Trophoblast cell (in vitro differentiated cells and primary cell): ENCODE measurements at regions not wholly inside any gene's neighbourhood (a gene's known extent, or its start where the extent isn't known, plus 50 kb on each side); places are given as distances from the start of the nearest gene placed in this dataset.

ENCODE experiments used
- DNase-seq, 2 donors: peaks; one replicate each; pipeline ENCODE4 v3.0.0-alpha.2; 2016
- H2AFZ ChIP-seq: 2 replicates; pipeline ENCODE4 v1.6.1; 2013; ENCODE audit warnings: low read length, moderate library complexity, mild to moderate bottlenecking; ENCODE audit not compliant: insufficient read depth, poor library complexity
- H2AK5ac ChIP-seq: 2 replicates; pipeline ENCODE4 v1.6.1; 2013; ENCODE audit warnings: mild to moderate bottlenecking, low read length
- H2BK120ac ChIP-seq: 2 replicates; pipeline ENCODE4 v1.6.1; 2013; ENCODE audit warnings: low read length, mild to moderate bottlenecking, moderate library complexity; ENCODE audit not compliant: insufficient read depth, poor library complexity
- H2BK12ac ChIP-seq: 2 replicates; pipeline ENCODE4 v1.6.1; 2013; ENCODE audit warnings: mild to moderate bottlenecking, low read length, moderate library complexity
- H2BK5ac ChIP-seq: 2 replicates; pipeline ENCODE4 v1.6.1; 2013; ENCODE audit warnings: low read length, low read depth, moderate library complexity, mild to moderate bottlenecking; ENCODE audit not compliant: poor library complexity
- H3K14ac ChIP-seq: 2 replicates; pipeline ENCODE4 v1.6.1; 2013; ENCODE audit warnings: mild to moderate bottlenecking, low read length
- H3K18ac ChIP-seq: 2 replicates; pipeline ENCODE4 v1.6.1; 2013; ENCODE audit warnings: mild to moderate bottlenecking, low read length
- H3K23ac ChIP-seq: 2 replicates; pipeline ENCODE4 v1.6.1; 2013; ENCODE audit warnings: low read length
- H3K27ac ChIP-seq: 2 replicates; pipeline ENCODE4 v1.5.1; 2013; ENCODE audit warnings: low read depth, mild to moderate bottlenecking, inconsistent platforms, low read length, moderate library complexity
- H3K27me3 ChIP-seq: 2 replicates; pipeline ENCODE4 v1.6.1; 2013; ENCODE audit warnings: inconsistent platforms, mild to moderate bottlenecking, low read length, moderate library complexity; ENCODE audit not compliant: insufficient read depth
- H3K36me3 ChIP-seq, 2 experiments: 1 replicate in 1 of 2; 2 replicates in 1 of 2; pipeline ENCODE4 v1.6.1; 2013; ENCODE audit warnings: low read length in 2 of 2, mild to moderate bottlenecking in 2 of 2, moderate library complexity in 1 of 2; ENCODE audit not compliant: insufficient read depth in 2 of 2, control insufficient read depth in 1 of 2
- H3K4ac ChIP-seq: 2 replicates; pipeline ENCODE4 v1.6.1; 2013; ENCODE audit warnings: low read depth, mild to moderate bottlenecking, low read length, moderate library complexity
- H3K4me1 ChIP-seq, 2 experiments: 1 replicate in 1 of 2; 2 replicates in 1 of 2; pipeline ENCODE4 v1.6.1; 2013; ENCODE audit warnings: low read length in 2 of 2, mild to moderate bottlenecking in 2 of 2, moderate library complexity in 1 of 2; ENCODE audit not compliant: insufficient read depth in 2 of 2, control insufficient read depth in 1 of 2
- H3K4me2 ChIP-seq: 2 replicates; pipeline ENCODE4 v1.6.1; 2013; ENCODE audit warnings: inconsistent platforms, mild to moderate bottlenecking, low read length, moderate library complexity
- H3K4me3 ChIP-seq: 2 replicates; pipeline ENCODE4 v1.5.1; 2013; ENCODE audit warnings: mild to moderate bottlenecking, low read depth, low read length, inconsistent platforms
- H3K79me1 ChIP-seq: one replicate; pipeline ENCODE4 v1.6.1; 2013; ENCODE audit warnings: low read length
- H3K79me2 ChIP-seq: 2 replicates; pipeline ENCODE4 v1.6.1; 2013; ENCODE audit warnings: low read length, mild to moderate bottlenecking; ENCODE audit not compliant: control insufficient read depth, insufficient read depth, poor library complexity
- H3K9ac ChIP-seq: 2 replicates; pipeline ENCODE4 v1.6.1; 2013; ENCODE audit warnings: mild to moderate bottlenecking, low read length
- H3K9me3 ChIP-seq: 2 replicates; pipeline ENCODE4 v1.6.1; 2013; ENCODE audit warnings: low read depth, mild to moderate bottlenecking, control low read depth, inconsistent platforms, low read length; ENCODE audit not compliant: insufficient read depth
- H4K12ac ChIP-seq: 2 replicates; pipeline ENCODE4 v1.6.1; 2013; ENCODE audit warnings: low read depth, mild to moderate bottlenecking, low read length, moderate library complexity
- H4K8ac ChIP-seq: 2 replicates; pipeline ENCODE4 v1.6.1; 2013; ENCODE audit warnings: low read depth, mild to moderate bottlenecking, low read length, moderate library complexity
- H4K91ac ChIP-seq: one replicate; pipeline ENCODE4 v1.6.1; 2013; ENCODE audit warnings: low read depth, mild to moderate bottlenecking, low read length, moderate library complexity
- WGBS: extraction: QIAGEN DNeasy Blood & Tissue Kit; methylation state at CpG from one replicate; pipeline ENCODE4 v1.1.7; 2013; ENCODE audit warnings: missing lambda C conversion rate; ENCODE audit not compliant: insufficient read length, insufficient coverage; ENCODE audit errors: extremely low coverage; 5-methylcytosine and 5-hydroxymethylcytosine counted together

DNA sequence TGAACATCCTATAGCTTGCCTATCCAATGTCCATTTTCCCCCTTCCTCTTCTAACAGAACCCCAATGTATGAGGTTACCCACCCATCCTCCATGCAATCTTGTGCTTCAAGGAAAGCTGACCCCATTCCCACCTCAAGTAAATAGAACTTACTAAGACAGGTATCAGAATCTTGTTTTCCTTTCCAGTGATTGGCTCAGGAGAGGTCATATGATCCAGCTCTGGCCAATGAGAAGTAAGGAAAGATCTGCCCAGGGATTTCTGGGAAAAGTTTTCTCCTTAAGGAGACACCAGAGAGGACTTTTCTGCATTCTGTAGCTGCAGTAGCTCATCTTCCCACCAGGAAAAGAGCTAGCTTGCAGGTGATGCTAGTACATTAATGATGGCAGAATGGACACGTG, 341.8 kb upstream of the ZFP64 start:
- H2BK120ac ChIP-seq: no peak overlapping the region
- H3K4me1 ChIP-seq: no peaks in the 10 kb centered on the region
- H4K8ac ChIP-seq: no peak overlapping the region
- H3K18ac ChIP-seq: no peak overlapping the region
- no peak overlapping the region for H3K4ac ChIP-seq
- no peak overlapping the region for H3K4me3 ChIP-seq
- no CpG with 5 or more reads among the region's 1 CpG for WGBS
- no peak overlapping the region for H2AFZ ChIP-seq
- H2BK5ac ChIP-seq: no peak overlapping the region
- no peak overlapping the region for H3K27ac ChIP-seq
- H3K36me3 ChIP-seq: no peaks in the 10 kb centered on the region
- H3K14ac ChIP-seq: no peak overlapping the region
- no peaks in the 10 kb centered on the region for H3K79me1 ChIP-seq
- H2BK12ac ChIP-seq: no peak overlapping the region
- H3K23ac ChIP-seq: no peak overlapping the region
- H2AK5ac ChIP-seq: no peak overlapping the region
- no peak for DNase-seq
- H3K79me2 ChIP-seq: no peaks in the 10 kb centered on the region
- no peak overlapping the region for H4K91ac ChIP-seq
- no peaks in the 10 kb centered on the region for H3K27me3 ChIP-seq
- H4K12ac ChIP-seq: no peak overlapping the region
- no peak overlapping the region for H3K4me2 ChIP-seq
- H3K9ac ChIP-seq: no peak overlapping the region
- H3K9me3 ChIP-seq: no peaks in the 10 kb centered on the region

DNA sequence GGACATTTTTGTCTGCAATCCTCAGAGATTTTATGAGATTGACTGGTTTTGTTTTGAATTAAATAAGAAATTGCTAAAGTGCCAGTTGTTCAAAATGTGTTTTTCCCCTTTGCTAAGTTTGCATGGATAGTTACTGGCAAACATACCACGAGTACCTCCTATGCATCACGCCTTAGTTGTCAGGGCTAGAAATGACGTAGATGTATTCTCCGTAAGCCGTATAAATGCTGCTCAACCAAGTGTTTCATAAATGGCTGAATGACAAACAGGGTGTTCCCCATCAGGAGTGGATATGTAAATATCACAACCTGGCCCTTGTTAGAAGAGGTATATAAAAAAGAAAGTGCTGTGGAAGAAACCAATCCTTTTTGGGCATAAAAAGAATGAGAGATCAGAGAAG, 341.1 kb upstream of the ZFP64 start:
- no peak overlapping the region for H2AK5ac ChIP-seq
- no peak overlapping the region for H2BK120ac ChIP-seq
- no peaks in the 10 kb centered on the region for H3K4me1 ChIP-seq
- no peaks in the 10 kb centered on the region for H3K27me3 ChIP-seq
- no peak overlapping the region for H3K27ac ChIP-seq
- no peak overlapping the region for H3K4me3 ChIP-seq
- no peak overlapping the region for H2BK5ac ChIP-seq
- H2AFZ ChIP-seq: no peak overlapping the region
- no peaks in the 10 kb centered on the region for H3K79me1 ChIP-seq
- no peak overlapping the region for H2BK12ac ChIP-seq
- H3K4me2 ChIP-seq: no peak overlapping the region
- H3K23ac ChIP-seq: no peak overlapping the region
- no peaks in the 10 kb centered on the region for H3K9me3 ChIP-seq
- no peaks in the 10 kb centered on the region for H3K36me3 ChIP-seq
- H3K79me2 ChIP-seq: no peaks in the 10 kb centered on the region
- H4K12ac ChIP-seq: no peak overlapping the region
- no peak overlapping the region for H4K91ac ChIP-seq
- no peak overlapping the region for H4K8ac ChIP-seq
- no peak overlapping the region for H3K4ac ChIP-seq
- no CpG with 5 or more reads among the region's 5 CpGs for WGBS
- no peak overlapping the region for H3K18ac ChIP-seq
- no peak for DNase-seq
- H3K9ac ChIP-seq: no peak overlapping the region
- H3K14ac ChIP-seq: no peak overlapping the region

DNA sequence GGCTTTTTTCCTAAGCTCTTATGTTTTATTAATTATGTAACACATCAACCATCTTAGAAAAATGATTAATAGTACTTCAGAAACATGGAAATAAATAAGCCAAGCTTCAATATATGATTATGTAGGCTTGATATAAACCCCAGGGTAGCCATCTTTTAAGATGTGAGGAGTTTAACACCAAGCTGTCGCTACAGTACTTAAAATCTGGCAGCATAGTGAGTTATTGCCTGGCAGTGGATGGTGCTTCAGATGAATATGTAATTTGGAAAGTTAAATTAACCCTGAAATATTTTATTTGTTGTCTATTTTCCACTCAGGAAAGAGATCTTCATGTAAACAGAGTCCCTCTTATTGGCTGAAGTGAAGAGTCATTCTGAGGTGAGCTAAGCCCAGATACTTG, 339.0 kb upstream of the ZFP64 start:
- no peak overlapping the region for H3K4me3 ChIP-seq
- no peaks in the 10 kb centered on the region for H3K36me3 ChIP-seq
- WGBS: no CpG with 5 or more reads among the region's 1 CpG
- H3K79me1 ChIP-seq: no peaks in the 10 kb centered on the region
- no peak overlapping the region for H3K9ac ChIP-seq
- no peak overlapping the region for H4K8ac ChIP-seq
- H2BK12ac ChIP-seq: no peak overlapping the region
- H3K18ac ChIP-seq: no peak overlapping the region
- no peak overlapping the region for H2AK5ac ChIP-seq
- no peak overlapping the region for H2BK5ac ChIP-seq
- no peaks in the 10 kb centered on the region for H3K79me2 ChIP-seq
- no peak for DNase-seq
- H3K27me3 ChIP-seq: no peaks in the 10 kb centered on the region
- H3K4me2 ChIP-seq: no peak overlapping the region
- no peaks in the 10 kb centered on the region for H3K9me3 ChIP-seq
- no peaks in the 10 kb centered on the region for H3K4me1 ChIP-seq
- H3K4ac ChIP-seq: no peak overlapping the region
- no peak overlapping the region for H2BK120ac ChIP-seq
- no peak overlapping the region for H3K23ac ChIP-seq
- H2AFZ ChIP-seq: no peak overlapping the region
- H4K12ac ChIP-seq: no peak overlapping the region
- no peak overlapping the region for H3K27ac ChIP-seq
- no peak overlapping the region for H3K14ac ChIP-seq
- H4K91ac ChIP-seq: no peak overlapping the region

DNA sequence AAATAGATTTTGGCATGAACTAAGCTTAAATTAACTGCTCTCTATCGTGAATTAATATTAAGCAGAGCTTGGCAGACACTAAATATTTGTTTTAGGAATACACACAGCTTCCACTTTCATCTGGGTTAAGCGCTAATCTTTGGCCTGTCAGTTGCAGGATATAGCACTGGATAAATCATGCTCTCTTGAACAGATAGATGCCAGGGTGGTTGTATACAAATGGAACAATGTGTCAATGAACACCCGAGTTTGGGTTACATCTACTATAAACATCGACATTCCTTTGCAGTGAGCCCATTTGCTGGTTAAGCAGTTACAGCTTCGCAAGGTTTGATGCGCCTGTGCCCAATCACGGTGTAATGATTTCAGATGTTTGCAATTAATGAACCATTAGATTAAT, 338.2 kb upstream of the ZFP64 start:
- no peak overlapping the region for H2AK5ac ChIP-seq
- no CpG with 5 or more reads among the region's 7 CpGs for WGBS

More for the DNA sequence above, 338.2 kb upstream of the ZFP64 start:
- no peaks in the 10 kb centered on the region for H3K79me2 ChIP-seq
- no peak overlapping the region for H2BK5ac ChIP-seq
- no peak overlapping the region for H3K18ac ChIP-seq
- H3K36me3 ChIP-seq: no peaks in the 10 kb centered on the region
- no peak overlapping the region for H3K27ac ChIP-seq
- H3K4me2 ChIP-seq: no peak overlapping the region
- H3K79me1 ChIP-seq: no peaks in the 10 kb centered on the region
- H4K12ac ChIP-seq: no peak overlapping the region
- no peaks in the 10 kb centered on the region for H3K27me3 ChIP-seq
- no peaks in the 10 kb centered on the region for H3K9me3 ChIP-seq
- no peak overlapping the region for H2BK120ac ChIP-seq
- no peak overlapping the region for H3K4ac ChIP-seq
- no peak overlapping the region for H3K14ac ChIP-seq
- no peak overlapping the region for H2BK12ac ChIP-seq
- no peak overlapping the region for H3K9ac ChIP-seq
- no peak for DNase-seq
- no peak overlapping the region for H2AFZ ChIP-seq
- H3K4me1 ChIP-seq: no peaks in the 10 kb centered on the region
- H4K91ac ChIP-seq: no peak overlapping the region
- H4K8ac ChIP-seq: no peak overlapping the region
- H3K4me3 ChIP-seq: no peak overlapping the region
- no peak overlapping the region for H3K23ac ChIP-seq
